ENCODE measurements at regions not wholly inside any gene's neighbourhood (a gene's known extent, or its start where the extent isn't known, plus 50 kb on each side); places are given as distances from the start of the nearest gene placed in this dataset.

- no peak overlapping the region for H3K4me3 ChIP-seq (ENCODE audit: low read depth, low read length)
- TF ChIP-seq, protein P1, sequence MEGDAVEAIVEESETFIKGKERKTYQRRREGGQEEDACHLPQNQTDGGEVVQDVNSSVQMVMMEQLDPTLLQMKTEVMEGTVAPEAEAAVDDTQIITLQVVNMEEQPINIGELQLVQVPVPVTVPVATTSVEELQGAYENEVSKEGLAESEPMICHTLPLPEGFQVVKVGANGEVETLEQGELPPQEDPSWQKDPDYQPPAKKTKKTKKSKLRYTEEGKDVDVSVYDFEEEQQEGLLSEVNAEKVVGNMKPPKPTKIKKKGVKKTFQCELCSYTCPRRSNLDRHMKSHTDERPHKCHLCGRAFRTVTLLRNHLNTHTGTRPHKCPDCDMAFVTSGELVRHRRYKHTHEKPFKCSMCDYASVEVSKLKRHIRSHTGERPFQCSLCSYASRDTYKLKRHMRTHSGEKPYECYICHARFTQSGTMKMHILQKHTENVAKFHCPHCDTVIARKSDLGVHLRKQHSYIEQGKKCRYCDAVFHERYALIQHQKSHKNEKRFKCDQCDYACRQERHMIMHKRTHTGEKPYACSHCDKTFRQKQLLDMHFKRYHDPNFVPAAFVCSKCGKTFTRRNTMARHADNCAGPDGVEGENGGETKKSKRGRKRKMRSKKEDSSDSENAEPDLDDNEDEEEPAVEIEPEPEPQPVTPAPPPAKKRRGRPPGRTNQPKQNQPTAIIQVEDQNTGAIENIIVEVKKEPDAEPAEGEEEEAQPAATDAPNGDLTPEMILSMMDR (IDR thresholded peaks at IDR 0.05; ENCODE audit: low read depth, low read length): no peak
Measured at GRCh38 chr4:20428436-20429160, 176.9 kb downstream of the SLIT2 start.

DNA sequence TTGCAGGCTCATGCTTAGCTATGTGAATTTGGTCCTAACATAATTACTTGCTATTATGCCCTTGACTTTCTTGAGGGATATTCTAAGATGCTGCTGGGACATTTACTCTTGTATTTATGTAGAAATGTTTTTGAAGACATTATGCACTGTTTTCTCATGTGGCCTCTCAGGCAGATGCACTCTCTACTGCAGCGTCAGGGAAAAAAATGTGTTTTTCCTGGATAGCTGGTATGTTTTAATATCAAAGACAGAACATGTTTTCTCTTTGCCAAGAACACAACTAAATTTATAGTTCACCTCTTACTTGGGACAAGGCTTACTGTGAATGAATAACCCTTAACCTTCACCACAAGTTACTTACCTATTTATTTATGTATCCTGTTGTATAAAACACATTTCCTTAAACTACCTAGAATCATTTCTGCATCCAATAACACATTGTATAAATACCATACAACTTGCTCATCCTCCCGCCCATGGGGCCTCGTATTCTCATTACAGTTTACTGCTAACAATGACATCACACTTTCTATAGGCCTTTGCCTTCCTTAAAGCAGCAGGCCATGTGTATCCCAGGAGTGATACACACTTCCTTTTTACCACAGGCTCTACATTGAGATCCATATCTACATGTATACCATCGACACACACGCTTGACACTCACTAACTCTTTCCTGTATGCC is 178.7 kb downstream of the SLIT2 start:
- TF ChIP-seq, protein P1 (IDR thresholded peaks at IDR 0.05; ENCODE audit: low read depth, low read length): no peak
- H3K4me3 ChIP-seq (ENCODE audit: low read depth, low read length): no peak overlapping the region

DNA sequence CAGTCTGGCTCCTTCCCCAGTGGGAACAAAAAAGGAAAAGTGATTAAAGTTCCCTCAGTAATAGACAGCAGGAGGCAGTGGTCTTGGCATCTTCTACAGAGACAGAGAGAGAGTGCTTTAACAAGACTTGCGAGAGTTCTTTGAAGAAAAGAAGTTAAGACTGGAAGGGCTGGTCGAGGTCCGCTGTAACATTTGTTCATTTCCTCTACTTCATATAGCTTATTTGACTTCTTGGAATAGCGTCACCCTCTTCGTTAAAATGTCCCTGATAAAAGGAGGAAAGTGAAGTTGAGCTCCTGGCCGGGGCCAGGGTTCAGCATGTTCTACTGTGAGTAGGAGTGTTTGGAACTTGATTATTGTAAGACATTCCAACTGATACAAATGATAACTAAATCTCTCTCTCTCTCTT is 179.8 kb downstream of the SLIT2 start:
- TF ChIP-seq, protein P1 (IDR thresholded peaks at IDR 0.05; ENCODE audit: low read depth, low read length): no peak
- H3K4me3 ChIP-seq (ENCODE audit: low read depth, low read length): no peak overlapping the region

- H3K4me3 ChIP-seq (ENCODE audit: low read depth, low read length): no peak overlapping the region
- TF ChIP-seq, protein P1 (IDR thresholded peaks at IDR 0.05; ENCODE audit: low read depth, low read length): no peak
Measured at GRCh38 chr4:20432088-20432487, 180.4 kb downstream of the SLIT2 start.

GRCh38 chr4:20433097-20433705 is 181.5 kb downstream of the SLIT2 start:
- TF ChIP-seq, protein P1 (IDR thresholded peaks at IDR 0.05; ENCODE audit: low read depth, low read length): no peak
- H3K4me3 ChIP-seq (ENCODE audit: low read depth, low read length): no peak overlapping the region

- H3K4me3 ChIP-seq (ENCODE audit: low read depth, low read length): no peak overlapping the region
- TF ChIP-seq, protein P1 (IDR thresholded peaks at IDR 0.05; ENCODE audit: low read depth, low read length): no peak
Measured at GRCh38 chr4:20440170-20440569, 188.5 kb downstream of the SLIT2 start.
